ENCODE measurements at regions not wholly inside any gene's neighbourhood (a gene's known extent, or its start where the extent isn't known, plus 50 kb on each side); places are given as distances from the start of the nearest gene placed in this dataset.

DNA sequence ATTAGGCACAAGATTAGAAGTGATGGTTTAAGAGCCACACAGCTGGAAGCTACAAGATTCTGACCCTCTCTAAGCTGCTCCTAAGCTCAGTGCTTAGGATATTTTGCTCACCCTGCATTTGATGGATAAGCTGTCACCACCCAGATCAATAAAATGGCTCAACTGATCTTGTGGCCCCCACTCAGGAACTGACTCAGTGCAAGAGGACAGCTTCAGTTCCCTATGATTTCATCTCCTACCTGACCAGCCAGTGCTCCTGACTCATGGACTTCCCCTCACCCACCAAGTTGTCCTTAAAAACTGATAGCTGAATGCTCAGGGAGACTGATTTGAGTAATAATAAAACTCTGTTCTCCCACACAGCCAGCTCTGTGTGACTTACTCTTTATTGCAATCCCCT lies 833.8 kb downstream of the GRID1 start:
- H3K27me3 ChIP-seq (replicated peaks; ENCODE audit: insufficient read depth, low read depth, low read length, poor library complexity) = peaks cover 3% of the 10 kb centered on the region
- ChIA-PET CTCF (no interaction called here), POLR2A (ENCODE audit: low non-redundant PET) (no interaction called here)
- no peaks in the 10 kb centered on the region for H3K4me1 ChIP-seq (ENCODE audit: insufficient read depth, low read length, poor library complexity, severe bottlenecking)
- intact Hi-C loops (cut with micrococcal nuclease; ENCODE audit: unreplicated experiment) = no loop called here
- no peak overlapping the region for H3K4me3 ChIP-seq (ENCODE audit: low read depth, low read length, poor library complexity, severe bottlenecking)
- no peaks in the 10 kb centered on the region for H3K36me3 ChIP-seq (ENCODE audit: insufficient read depth, low read length, poor library complexity, severe bottlenecking)
- TF ChIP-seq, protein P1, sequence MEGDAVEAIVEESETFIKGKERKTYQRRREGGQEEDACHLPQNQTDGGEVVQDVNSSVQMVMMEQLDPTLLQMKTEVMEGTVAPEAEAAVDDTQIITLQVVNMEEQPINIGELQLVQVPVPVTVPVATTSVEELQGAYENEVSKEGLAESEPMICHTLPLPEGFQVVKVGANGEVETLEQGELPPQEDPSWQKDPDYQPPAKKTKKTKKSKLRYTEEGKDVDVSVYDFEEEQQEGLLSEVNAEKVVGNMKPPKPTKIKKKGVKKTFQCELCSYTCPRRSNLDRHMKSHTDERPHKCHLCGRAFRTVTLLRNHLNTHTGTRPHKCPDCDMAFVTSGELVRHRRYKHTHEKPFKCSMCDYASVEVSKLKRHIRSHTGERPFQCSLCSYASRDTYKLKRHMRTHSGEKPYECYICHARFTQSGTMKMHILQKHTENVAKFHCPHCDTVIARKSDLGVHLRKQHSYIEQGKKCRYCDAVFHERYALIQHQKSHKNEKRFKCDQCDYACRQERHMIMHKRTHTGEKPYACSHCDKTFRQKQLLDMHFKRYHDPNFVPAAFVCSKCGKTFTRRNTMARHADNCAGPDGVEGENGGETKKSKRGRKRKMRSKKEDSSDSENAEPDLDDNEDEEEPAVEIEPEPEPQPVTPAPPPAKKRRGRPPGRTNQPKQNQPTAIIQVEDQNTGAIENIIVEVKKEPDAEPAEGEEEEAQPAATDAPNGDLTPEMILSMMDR (conservative IDR thresholded peaks at IDR 0.05; ENCODE audit: low read depth, low read length) = no peak
- TF ChIP-seq EZH2 (IDR thresholded peaks at IDR 0.05; ENCODE audit: borderline replicate concordance, low read depth, low read length, poor library complexity, severe bottlenecking) = no peak
- no peak overlapping the region for H3K27ac ChIP-seq (ENCODE audit: low read depth, low read length, poor library complexity, severe bottlenecking)
- no TSS peak for BruUV-seq (replicated peaks)
- DNase-seq (ENCODE audit: low spot score) = no peak
- no peaks in the 10 kb centered on the region for H3K9me3 ChIP-seq (ENCODE audit: low read depth, low read length, poor library complexity, severe bottlenecking)

DNA sequence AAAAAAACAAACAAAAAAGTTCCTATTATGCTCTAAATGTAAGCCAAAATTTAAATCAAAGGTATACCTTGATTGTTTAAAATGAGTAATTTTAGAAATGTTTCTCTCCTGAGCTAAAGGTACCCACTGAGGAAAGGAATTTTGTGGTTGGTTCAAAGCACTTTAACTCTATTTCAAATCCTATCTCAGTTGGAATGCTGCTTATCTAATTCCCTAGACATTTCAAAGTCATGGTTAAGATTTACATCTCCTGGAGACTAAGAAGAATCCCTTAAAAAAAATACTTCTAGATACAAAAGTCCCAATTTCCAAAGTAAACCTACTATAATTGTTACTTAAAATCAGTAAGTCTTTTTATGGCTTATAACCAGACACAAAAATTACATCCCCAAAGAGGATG lies 830.7 kb downstream of the GRID1 start:
- CTCF ChIA-PET = no interaction called here

DNA sequence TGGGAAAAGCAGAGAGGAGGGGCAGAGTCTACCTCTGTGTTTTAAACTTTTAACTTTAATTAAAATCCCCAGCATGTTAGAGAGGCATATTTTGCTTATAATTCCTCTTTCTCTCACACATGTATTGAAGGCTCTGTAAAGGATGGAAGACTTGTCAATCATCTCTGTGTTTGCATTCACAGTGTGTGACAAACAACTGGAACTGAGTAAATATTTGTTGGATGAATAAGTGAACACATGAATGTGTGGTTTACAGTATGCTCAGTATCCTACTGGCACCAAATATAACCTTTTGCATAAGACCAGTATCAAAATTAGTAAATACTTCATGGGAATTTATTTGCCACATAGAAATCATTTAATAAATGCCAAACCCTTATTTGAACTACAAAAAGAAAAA lies 829.0 kb downstream of the GRID1 start:
- Histone ChIP-seq H3K4me1 (ENCODE audit: insufficient read depth, low read length, poor library complexity, severe bottlenecking) (no peaks in the 10 kb centered on the region), H3K27ac (ENCODE audit: low read depth, low read length, poor library complexity, severe bottlenecking) (no peak overlapping the region), H3K4me3 (ENCODE audit: low read depth, low read length, poor library complexity, severe bottlenecking) (no peak overlapping the region), H3K36me3 (ENCODE audit: insufficient read depth, low read length, poor library complexity, severe bottlenecking) (no peaks in the 10 kb centered on the region), H3K27me3 (replicated peaks; ENCODE audit: insufficient read depth, low read depth, low read length, poor library complexity) (peaks cover 3% of the 10 kb centered on the region), H3K9me3 (ENCODE audit: low read depth, low read length, poor library complexity, severe bottlenecking) (no peaks in the 10 kb centered on the region)
- ChIA-PET POLR2A (ENCODE audit: low non-redundant PET) (no interaction called here), CTCF (no interaction called here)
- no peak for TF ChIP-seq EZH2 (IDR thresholded peaks at IDR 0.05; ENCODE audit: borderline replicate concordance, low read depth, low read length, poor library complexity, severe bottlenecking)
- TF ChIP-seq, protein P1 (conservative IDR thresholded peaks at IDR 0.05; ENCODE audit: low read depth, low read length) = no peak
- BruUV-seq (replicated peaks) = no TSS peak
- intact Hi-C loops (cut with micrococcal nuclease; ENCODE audit: unreplicated experiment) = no loop called here
- DNase-seq (ENCODE audit: low spot score) = no peak

More for the DNA sequence above, 830.7 kb downstream of the GRID1 start:
- Histone ChIP-seq H3K4me3 (ENCODE audit: low read depth, low read length, poor library complexity, severe bottlenecking) (no peak overlapping the region), H3K4me1 (ENCODE audit: insufficient read depth, low read length, poor library complexity, severe bottlenecking) (no peaks in the 10 kb centered on the region), H3K27ac (ENCODE audit: low read depth, low read length, poor library complexity, severe bottlenecking) (no peak overlapping the region), H3K27me3 (replicated peaks; ENCODE audit: insufficient read depth, low read depth, low read length, poor library complexity) (peaks cover 3% of the 10 kb centered on the region), H3K9me3 (ENCODE audit: low read depth, low read length, poor library complexity, severe bottlenecking) (no peaks in the 10 kb centered on the region), H3K36me3 (ENCODE audit: insufficient read depth, low read length, poor library complexity, severe bottlenecking) (no peaks in the 10 kb centered on the region)
- no peak for DNase-seq (ENCODE audit: low spot score)
- POLR2A ChIA-PET (ENCODE audit: low non-redundant PET) = no interaction called here
- TF ChIP-seq, protein P1 (conservative IDR thresholded peaks at IDR 0.05; ENCODE audit: low read depth, low read length) = no peak
- no peak for TF ChIP-seq EZH2 (IDR thresholded peaks at IDR 0.05; ENCODE audit: borderline replicate concordance, low read depth, low read length, poor library complexity, severe bottlenecking)
- no TSS peak for BruUV-seq (replicated peaks)
- intact Hi-C loops (cut with micrococcal nuclease; ENCODE audit: unreplicated experiment) = no loop called here
